Activated CD8-positive, alpha-beta T cell treated with anti-CD3 and anti-CD28 coated beads for 36 hours (primary cell): ENCODE measurements at regions not wholly inside any gene's neighbourhood (a gene's known extent, or its start where the extent isn't known, plus 50 kb on each side); places are given as distances from the start of the nearest gene placed in this dataset.

Experiments used
- ATAC-seq: fragments of 200-7000 bp; cut with Tn5 transposase; one replicate; pipeline ENCODE4 v1.10.0; 2021; ENCODE audit warnings: mild to moderate bottlenecking, moderate library complexity
- CTCF ChIA-PET: fragments of 350-600 bp; sonication (Branson Sonifier 250); formaldehyde crosslinking; loops from one replicate; lab custom pipeline; 2021; ENCODE audit warnings: antibody characterized with exemption; lab: Charles Lee
- POLR2A ChIA-PET: fragments of 350-600 bp; sonication (Branson Sonifier 250); formaldehyde crosslinking; loops from one replicate; lab custom pipeline; 2021; ENCODE audit warnings: antibody characterized with exemption; lab: Charles Lee
- DNase-seq: peaks from one replicate; pipeline ENCODE4 v3.0.0-alpha.2; 2020
- H3K27ac Mint-ChIP-seq: one replicate; pipeline ENCODE4 v1.8.0; 2021; ENCODE audit warnings: mild to moderate bottlenecking, mixed read lengths
- H3K27me3 Mint-ChIP-seq: one replicate; pipeline ENCODE4 v1.8.0; 2021; ENCODE audit warnings: mixed read lengths
- H3K36me3 Mint-ChIP-seq: one replicate; pipeline ENCODE4 v1.8.0; 2021; ENCODE audit warnings: low read depth, mixed read lengths
- H3K4me1 Mint-ChIP-seq: one replicate; pipeline ENCODE4 v1.8.0; 2021; ENCODE audit warnings: low read depth, mixed read lengths
- H3K4me3 Mint-ChIP-seq: one replicate; pipeline ENCODE4 v1.8.0; 2021; ENCODE audit warnings: mild to moderate bottlenecking, moderate library complexity, mixed read lengths
- H3K9me3 Mint-ChIP-seq: one replicate; pipeline ENCODE4 v1.8.0; 2021; ENCODE audit warnings: mixed read lengths
- intact Hi-C: fragments of 100-400 bp; cut with micrococcal nuclease; formaldehyde crosslinking; loops from one replicate; pipeline ENCODE4 v1.10.0; 2022
- TF ChIP-seq, protein P1 (sequence below): fragments of 200-600 bp; IDR thresholded peaks from one replicate; pipeline ENCODE4 v1.8.0; 2022; ENCODE audit warnings: antibody characterized with exemption, mild to moderate bottlenecking

DNA sequence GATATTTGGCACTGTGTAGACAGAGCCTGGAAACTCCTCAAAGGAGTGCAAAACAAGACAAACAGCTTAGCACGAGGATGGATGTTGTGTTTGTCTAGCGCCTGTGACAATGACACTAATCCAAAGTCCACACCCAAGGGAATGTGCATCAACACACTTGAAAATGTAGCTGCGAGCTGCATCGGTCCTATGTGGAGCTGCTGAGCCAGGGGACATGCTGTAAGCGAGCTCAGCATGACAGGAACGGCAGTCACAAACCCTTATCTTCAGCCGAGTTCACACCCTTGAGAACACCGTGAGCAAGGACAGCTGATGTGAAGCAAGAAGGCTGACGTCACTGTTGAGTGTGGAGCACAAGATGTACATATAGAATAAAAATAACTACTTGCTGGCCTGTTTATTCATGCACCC lies 684.3 kb downstream of the QKI start:
- no peak for DNase-seq
- ChIA-PET CTCF (no interaction called here), POLR2A (no interaction called here)
- Mint-ChIP-seq H3K4me3 (no peak overlapping the region), H3K36me3 (no peaks in the 10 kb centered on the region), H3K9me3 (peaks cover 1% of the 10 kb centered on the region), H3K4me1 (no peaks in the 10 kb centered on the region), H3K27me3 (peaks cover 1% of the 10 kb centered on the region), H3K27ac (no peak overlapping the region)
- intact Hi-C loops: no loop called here
- ATAC-seq: no peak
- TF ChIP-seq, protein P1, sequence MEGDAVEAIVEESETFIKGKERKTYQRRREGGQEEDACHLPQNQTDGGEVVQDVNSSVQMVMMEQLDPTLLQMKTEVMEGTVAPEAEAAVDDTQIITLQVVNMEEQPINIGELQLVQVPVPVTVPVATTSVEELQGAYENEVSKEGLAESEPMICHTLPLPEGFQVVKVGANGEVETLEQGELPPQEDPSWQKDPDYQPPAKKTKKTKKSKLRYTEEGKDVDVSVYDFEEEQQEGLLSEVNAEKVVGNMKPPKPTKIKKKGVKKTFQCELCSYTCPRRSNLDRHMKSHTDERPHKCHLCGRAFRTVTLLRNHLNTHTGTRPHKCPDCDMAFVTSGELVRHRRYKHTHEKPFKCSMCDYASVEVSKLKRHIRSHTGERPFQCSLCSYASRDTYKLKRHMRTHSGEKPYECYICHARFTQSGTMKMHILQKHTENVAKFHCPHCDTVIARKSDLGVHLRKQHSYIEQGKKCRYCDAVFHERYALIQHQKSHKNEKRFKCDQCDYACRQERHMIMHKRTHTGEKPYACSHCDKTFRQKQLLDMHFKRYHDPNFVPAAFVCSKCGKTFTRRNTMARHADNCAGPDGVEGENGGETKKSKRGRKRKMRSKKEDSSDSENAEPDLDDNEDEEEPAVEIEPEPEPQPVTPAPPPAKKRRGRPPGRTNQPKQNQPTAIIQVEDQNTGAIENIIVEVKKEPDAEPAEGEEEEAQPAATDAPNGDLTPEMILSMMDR: no peak

DNA sequence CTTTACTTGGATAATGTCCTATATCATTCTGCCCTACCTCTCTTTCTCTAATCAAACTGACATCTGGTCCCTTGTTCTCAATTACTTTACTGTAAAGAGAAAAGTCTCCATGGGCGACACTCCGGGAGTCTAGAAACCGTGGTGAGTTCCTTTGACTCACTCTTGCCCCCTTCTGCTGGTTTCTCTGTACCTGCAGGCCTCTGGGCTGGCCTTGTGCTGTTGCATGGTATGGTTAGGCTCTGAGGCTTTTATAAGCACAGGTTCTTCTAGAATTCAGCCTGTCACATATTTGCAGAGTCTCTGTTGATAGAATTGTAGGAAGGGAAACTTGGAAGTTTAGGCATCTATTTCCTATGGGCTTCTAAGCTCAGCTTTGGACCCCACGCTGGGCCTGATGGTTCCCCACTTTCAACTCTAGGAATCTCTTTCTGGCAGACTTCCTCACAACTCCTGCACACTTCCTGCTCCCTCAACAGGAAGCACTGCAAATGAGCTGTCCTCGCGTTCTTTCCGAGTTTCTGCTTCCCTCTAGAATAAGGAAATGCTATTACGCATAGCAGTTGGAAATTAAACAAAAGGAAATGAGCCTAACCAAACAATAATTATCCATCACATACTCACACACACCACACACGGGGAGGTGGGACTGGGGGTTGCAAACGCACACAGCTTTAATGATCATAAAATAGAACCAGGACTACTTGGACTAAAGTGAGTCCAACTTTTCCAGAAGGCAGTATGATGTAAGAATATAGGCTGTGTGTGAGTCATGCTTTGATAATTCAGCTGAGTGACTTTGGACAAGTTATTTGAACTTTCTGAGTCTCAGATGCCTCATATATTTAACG lies 683.3 kb downstream of the QKI start:
- DNase-seq: no peak
- no peak for ATAC-seq
- H3K27ac Mint-ChIP-seq: no peak overlapping the region
- POLR2A ChIA-PET: no interaction called here
- CTCF ChIA-PET: no interaction called here
- no peaks in the 10 kb centered on the region for H3K36me3 Mint-ChIP-seq
- H3K4me3 Mint-ChIP-seq: no peak overlapping the region
- H3K9me3 Mint-ChIP-seq: peaks cover 1% of the 10 kb centered on the region
- intact Hi-C loops: no loop called here
- peaks cover 1% of the 10 kb centered on the region for H3K27me3 Mint-ChIP-seq
- TF ChIP-seq, protein P1: no peak
- H3K4me1 Mint-ChIP-seq: no peaks in the 10 kb centered on the region

DNA sequence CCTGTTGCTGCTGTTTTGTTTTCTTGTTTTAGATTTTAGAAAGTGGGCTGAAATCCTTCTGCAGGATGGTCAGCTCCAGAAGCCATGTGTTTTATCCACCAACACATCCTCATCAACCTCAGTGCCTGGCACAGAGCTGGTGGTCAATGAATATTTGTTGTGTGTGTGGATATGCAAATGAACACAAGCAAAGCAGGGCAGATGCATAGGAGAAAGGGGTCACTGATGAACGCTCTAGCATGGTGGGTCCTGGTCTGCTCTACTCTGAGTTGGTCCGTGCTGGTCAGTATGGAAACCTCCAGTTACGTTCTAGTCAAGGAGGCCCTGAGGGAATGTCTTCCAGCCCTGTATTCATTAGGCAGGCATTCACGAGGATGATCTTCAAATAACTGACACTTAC lies 682.5 kb downstream of the QKI start:
- no peaks in the 10 kb centered on the region for H3K36me3 Mint-ChIP-seq
- intact Hi-C loops: no loop called here
- CTCF ChIA-PET: no interaction called here
- peaks cover 1% of the 10 kb centered on the region for H3K9me3 Mint-ChIP-seq
- H3K4me3 Mint-ChIP-seq: no peak overlapping the region
- no peak for ATAC-seq
- no peaks in the 10 kb centered on the region for H3K4me1 Mint-ChIP-seq
- H3K27ac Mint-ChIP-seq: no peak overlapping the region
- peaks cover 1% of the 10 kb centered on the region for H3K27me3 Mint-ChIP-seq
- POLR2A ChIA-PET: no interaction called here
- TF ChIP-seq, protein P1: no peak
- DNase-seq: no peak

DNA sequence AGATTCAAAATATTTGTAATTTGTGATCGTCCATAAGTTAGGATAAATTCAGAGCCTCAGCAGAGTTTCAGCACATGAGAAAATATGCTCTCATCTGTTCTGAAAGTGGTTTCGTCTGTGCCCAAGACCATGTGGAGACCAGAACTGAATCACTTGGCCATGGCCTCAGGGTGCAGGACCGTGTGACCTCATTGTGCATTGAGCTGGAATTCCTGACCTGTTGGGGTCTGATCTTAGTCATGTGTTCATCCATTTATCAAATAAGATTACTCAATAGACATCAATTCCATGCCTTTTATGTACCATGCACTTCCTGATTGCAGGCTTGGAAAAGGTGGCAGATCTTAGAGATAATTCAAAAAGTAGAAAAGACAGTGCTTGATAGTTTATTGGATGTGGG lies 680.5 kb downstream of the QKI start:
- intact Hi-C loops: no loop called here
- TF ChIP-seq, protein P1: no peak
- ATAC-seq (no peak), DNase-seq (no peak)
- Mint-ChIP-seq H3K27ac (no peak overlapping the region), H3K27me3 (no peaks in the 10 kb centered on the region), H3K4me3 (no peak overlapping the region), H3K9me3 (peaks cover 6% of the 10 kb centered on the region), H3K4me1 (no peaks in the 10 kb centered on the region), H3K36me3 (no peaks in the 10 kb centered on the region)
- CTCF ChIA-PET: no interaction called here
- POLR2A ChIA-PET: no interaction called here

DNA sequence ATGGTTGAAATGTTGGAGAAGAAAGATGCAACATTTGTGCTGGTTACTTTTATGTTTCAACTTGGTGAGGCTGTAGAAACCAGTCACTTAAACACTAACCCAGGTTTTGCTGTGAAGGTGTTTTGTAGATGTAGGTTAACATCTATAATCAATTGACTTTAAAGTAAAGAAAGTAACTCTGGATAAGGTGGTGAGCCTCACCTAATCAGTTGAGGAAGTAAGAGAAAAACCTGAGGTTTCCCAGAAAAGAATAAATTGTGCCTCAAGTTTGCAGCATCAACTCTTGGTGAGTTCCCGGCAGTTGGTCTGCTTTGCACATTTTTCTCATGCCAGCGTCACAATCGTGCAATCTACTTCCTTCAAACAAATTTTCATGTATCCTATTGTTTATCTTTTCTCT lies 673.4 kb downstream of the QKI start:
- no peaks in the 10 kb centered on the region for H3K36me3 Mint-ChIP-seq
- no peak for DNase-seq
- H3K27ac Mint-ChIP-seq: no peak overlapping the region
- ChIA-PET CTCF (no interaction called here), POLR2A (no interaction called here)
- intact Hi-C loops: no loop called here
- H3K27me3 Mint-ChIP-seq: no peaks in the 10 kb centered on the region
- TF ChIP-seq, protein P1: no peak
- H3K9me3 Mint-ChIP-seq: peaks cover 5% of the 10 kb centered on the region
- ATAC-seq: no peak
- H3K4me3 Mint-ChIP-seq: no peak overlapping the region
- peaks cover 6% of the 10 kb centered on the region for H3K4me1 Mint-ChIP-seq
